HG03066 (cell line): ENCODE measurements at regions not wholly inside any gene's neighbourhood (a gene's known extent, or its start where the extent isn't known, plus 50 kb on each side); places are given as distances from the start of the nearest gene placed in this dataset.
"Not testable (repeated sequence)": the region's sequence is repeated elsewhere in the genome, so short reads cannot be mapped to it uniquely, and the experiment has no call there.

Experiments used
- ATAC-seq: cut with Tn5 transposase; IDR thresholded peaks from one replicate; pipeline ENCODE4 v1.9.1; 2021; ENCODE audit warnings: low read depth; ENCODE audit not compliant: unreplicated experiment

- no peak for ATAC-seq
Measured at GRCh38 chr4:147096667-147097604, 151.3 kb upstream of the TTC29 start.

GRCh38 chr4:147101678-147102077 lies 156.0 kb upstream of the TTC29 start:
- no peak for ATAC-seq

- no peak for ATAC-seq
Measured at GRCh38 chr4:147102596-147102995, 156.9 kb upstream of the TTC29 start.

- ATAC-seq: no peak
Measured at GRCh38 chr4:147103403-147103946, 157.8 kb upstream of the TTC29 start.

- ATAC-seq: no peak
Measured at GRCh38 chr4:147104768-147105167, 159.1 kb upstream of the TTC29 start.

GRCh38 chr4:147108409-147108808 lies 162.7 kb upstream of the TTC29 start:
- no peak for ATAC-seq

GRCh38 chr4:147109800-147110199 lies 164.1 kb upstream of the TTC29 start:
- ATAC-seq: no peak

GRCh38 chr4:147110473-147111367 lies 165.1 kb upstream of the TTC29 start:
- no peak for ATAC-seq

GRCh38 chr4:147112196-147112595 lies 166.5 kb upstream of the TTC29 start:
- ATAC-seq: not testable (repeated sequence)

GRCh38 chr4:147117431-147117830 lies 171.8 kb upstream of the TTC29 start:
- no peak for ATAC-seq

- ATAC-seq: no peak
Measured at GRCh38 chr4:147118528-147118927, 172.9 kb upstream of the TTC29 start.

- ATAC-seq: no peak
Measured at GRCh38 chr4:147122685-147123084, 177.0 kb upstream of the TTC29 start.

GRCh38 chr4:147123146-147123545 lies 177.5 kb upstream of the TTC29 start:
- no peak for ATAC-seq

- ATAC-seq: no peak
Measured at GRCh38 chr4:147128787-147129186, 183.1 kb upstream of the TTC29 start.

- ATAC-seq: no peak
Measured at GRCh38 chr4:147129687-147130086, 184.0 kb upstream of the TTC29 start.

- ATAC-seq: no peak
Measured at GRCh38 chr4:147134536-147135210, 189.0 kb upstream of the TTC29 start.

- no peak for ATAC-seq
Measured at GRCh38 chr4:147136310-147136709, 190.6 kb upstream of the TTC29 start.

GRCh38 chr4:147136751-147137150 lies 191.1 kb upstream of the TTC29 start:
- no peak for ATAC-seq

- ATAC-seq: no peak
Measured at GRCh38 chr4:147137280-147137679, 191.6 kb upstream of the TTC29 start.

- ATAC-seq: no peak
Measured at GRCh38 chr4:147138171-147138570, 192.5 kb upstream of the TTC29 start.
